IPS-NIHi11 (cell line): ENCODE measurements at regions not wholly inside any gene's neighbourhood (a gene's known extent, or its start where the extent isn't known, plus 50 kb on each side); places are given as distances from the start of the nearest gene placed in this dataset.
"Not testable (repeated sequence)": the region's sequence is repeated elsewhere in the genome, so short reads cannot be mapped to it uniquely, and the experiment has no call there.

Experiments used
- DNase-seq: peaks from one replicate; pipeline ENCODE4 v3.0.0; 2012; ENCODE audit warnings: mixed read lengths, low spot score

GRCh38 chr3:74830845-74831244, 216.4 kb upstream of the CNTN3 start:
- DNase-seq: not testable (repeated sequence)

DNA sequence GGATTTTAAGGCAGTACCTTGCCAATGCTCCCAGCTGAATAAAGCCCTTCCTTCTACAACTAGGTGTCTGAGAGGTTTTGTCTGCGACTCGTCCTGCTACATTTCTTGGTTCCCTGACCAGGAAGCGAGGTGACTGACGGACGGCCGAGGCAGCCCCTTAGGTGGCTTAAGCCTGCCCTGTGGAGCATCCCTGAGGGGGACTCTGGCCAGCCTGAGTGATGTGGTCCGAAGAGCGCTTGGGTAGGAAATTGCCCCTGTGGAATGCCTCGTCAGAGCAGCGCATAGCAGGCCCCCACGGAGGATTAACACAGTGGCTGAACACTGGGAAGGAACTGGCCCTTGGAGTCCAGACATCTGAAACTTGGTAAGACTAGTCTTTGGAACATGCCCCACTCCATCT, 210.9 kb upstream of the CNTN3 start:
- not testable (repeated sequence) for DNase-seq

GRCh38 chr3:74824366-74824765, 209.9 kb upstream of the CNTN3 start:
- no peak for DNase-seq

- no peak for DNase-seq
Measured at GRCh38 chr3:74814181-74814580, 199.7 kb upstream of the CNTN3 start.

DNA sequence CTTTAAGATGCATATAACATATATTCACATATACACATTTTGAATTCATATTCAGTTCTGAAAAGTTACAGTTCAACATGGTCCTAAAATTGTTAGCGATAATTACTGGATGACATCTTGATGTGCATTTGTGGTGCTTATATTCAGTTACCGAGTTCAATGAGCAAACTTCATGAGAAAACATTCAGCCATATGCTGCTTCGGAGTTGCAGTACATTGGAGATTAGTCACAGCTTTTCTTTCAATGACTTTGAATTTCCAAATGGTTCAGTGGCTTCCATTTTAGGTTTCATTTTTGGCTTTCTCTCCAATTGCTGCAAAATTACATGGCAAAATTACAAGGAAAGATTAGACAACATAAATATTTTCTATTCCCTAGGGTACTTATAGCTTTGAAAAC, 198.3 kb upstream of the CNTN3 start:
- no peak for DNase-seq

DNA sequence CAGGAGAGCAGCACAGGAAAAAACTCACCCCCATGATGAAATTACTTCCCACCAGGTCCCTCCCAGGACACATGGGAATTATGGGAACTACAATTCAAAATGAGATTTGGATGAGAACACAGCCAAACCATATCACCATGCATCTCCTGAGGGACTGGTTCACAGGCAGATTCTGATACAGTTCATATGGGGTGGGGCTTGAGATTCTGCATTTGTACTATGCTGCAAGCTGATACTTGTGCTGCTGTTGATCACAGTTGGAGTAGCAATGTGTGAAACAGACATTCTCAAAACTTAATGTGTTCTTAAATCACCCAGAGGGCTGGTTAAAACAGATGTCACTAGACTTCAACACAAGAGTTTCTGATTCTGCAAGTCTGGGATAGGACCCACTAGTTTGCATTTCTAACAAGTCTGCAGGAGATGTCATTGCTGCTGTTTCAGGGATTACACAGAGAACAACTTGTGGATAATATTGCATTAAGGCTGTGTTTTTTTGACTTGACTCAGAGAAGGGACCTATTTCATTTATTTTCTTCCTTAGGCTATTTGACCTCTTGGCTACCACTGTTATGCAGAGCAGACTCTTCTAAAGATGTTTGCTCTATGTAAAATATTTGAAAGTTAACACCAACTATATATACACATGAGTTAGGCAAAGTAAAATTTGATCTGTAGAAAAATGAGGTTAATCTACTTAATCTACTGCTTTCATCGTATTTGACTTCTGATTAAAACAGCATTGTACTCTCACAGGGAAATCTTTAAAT, 194.2 kb upstream of the CNTN3 start:
- DNase-seq: no peak

DNA sequence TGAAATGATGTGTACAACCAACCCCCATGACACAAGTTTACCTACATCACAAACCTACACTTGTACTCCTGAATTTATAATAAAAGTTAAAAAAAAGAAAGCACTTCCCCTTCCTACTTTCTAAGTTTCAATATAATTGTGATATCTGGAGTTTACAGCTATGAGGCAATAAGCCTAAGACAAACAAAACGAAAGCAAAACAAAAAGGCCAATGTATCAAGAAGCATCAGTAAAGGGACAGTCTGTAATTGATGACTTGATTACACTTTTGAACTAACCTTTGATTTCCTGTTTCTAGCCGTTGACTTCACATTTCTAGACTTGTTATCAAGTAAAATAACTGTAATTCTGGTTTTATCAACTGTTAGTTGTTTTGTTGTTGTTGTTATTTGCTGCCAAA, 187.5 kb upstream of the CNTN3 start:
- DNase-seq: no peak

- DNase-seq: no peak
Measured at GRCh38 chr3:74789111-74789510, 174.7 kb upstream of the CNTN3 start.

GRCh38 chr3:74787011-74787410, 172.6 kb upstream of the CNTN3 start:
- DNase-seq: peak; percentile 33

DNA sequence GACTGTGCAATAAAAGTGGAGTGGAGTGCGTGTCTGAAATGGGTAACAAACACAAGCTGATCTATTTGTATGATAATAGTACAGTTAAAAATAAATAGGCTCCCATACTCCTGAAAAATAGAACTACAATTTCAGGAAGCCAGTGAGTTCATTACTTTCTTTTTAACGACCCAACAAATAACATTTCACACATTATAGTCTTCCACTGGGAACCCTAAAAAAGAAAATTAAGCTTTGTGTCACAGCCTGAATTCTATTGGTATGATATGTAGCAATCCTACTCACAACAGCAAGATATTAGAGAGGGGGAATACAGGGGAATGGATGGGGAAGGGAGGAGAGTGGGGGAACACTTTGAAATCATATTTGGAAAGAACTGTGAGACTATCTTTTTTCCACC, 156.9 kb upstream of the CNTN3 start:
- no peak for DNase-seq

GRCh38 chr3:74768010-74768409, 153.6 kb upstream of the CNTN3 start:
- no peak for DNase-seq

- no peak for DNase-seq
Measured at GRCh38 chr3:74766405-74766804, 151.9 kb upstream of the CNTN3 start.

- DNase-seq: no peak
Measured at GRCh38 chr3:74763830-74764229, 149.4 kb upstream of the CNTN3 start.

GRCh38 chr3:74756674-74757073, 142.2 kb upstream of the CNTN3 start:
- DNase-seq: no peak

DNA sequence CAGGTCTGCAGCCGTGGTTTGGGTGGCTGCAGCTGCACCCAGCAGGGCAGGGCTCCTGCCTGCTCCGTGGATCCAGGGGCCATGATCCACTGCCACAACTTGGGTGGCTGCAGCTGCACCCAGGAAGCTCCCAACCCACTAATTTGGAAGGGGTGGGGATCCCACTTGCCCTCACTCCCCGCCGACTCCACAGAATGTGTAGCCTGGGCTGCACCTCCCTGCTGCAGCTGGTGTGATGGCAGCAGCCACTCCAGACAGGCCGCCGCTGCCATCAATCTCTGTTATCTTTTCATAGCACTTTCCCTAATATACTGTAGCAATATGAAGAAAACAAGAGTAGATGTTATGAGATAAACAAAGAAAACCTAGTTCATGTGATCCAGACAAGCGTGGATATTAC, 137.8 kb upstream of the CNTN3 start:
- DNase-seq: no peak

DNA sequence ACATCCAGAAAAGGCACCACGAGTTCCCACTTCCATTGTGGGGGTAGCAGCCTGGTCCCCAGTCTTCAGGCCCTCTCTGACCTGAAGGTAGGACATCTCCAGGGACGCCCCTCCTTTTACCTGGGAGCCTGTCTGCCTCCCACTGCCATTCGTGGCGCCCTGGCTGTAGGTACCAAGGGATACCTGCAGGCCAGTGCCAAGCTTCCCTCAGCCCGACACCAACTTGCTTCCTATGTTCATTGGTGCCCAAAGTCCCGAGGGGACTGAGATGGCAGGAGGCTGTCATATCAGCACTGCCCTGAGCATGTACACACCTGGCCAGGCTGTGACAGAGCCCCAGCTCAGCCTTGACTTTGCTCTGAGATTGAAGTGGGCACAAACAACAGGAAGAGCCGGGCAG, 137.3 kb upstream of the CNTN3 start:
- no peak for DNase-seq

- DNase-seq: no peak
Measured at GRCh38 chr3:74750901-74751300, 136.4 kb upstream of the CNTN3 start.

DNA sequence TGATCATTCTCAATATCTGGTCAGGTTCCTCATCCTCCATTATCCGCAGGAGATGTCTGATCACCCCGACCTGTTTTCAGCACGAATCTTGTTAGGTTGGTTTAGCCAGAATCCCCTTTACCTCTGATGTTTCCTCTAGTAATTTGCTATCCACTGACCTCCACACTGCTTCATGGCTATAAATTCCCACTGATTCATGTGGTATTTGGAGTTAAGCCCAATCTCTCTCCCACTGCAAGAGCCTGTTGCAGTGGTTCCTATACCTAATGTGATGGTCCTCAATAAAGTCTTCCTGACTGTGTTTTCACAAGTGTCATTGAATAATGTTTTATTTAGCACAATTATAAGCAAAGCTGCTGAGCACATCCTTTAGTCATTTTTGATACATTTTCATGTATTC, 124.8 kb upstream of the CNTN3 start:
- no peak for DNase-seq

DNA sequence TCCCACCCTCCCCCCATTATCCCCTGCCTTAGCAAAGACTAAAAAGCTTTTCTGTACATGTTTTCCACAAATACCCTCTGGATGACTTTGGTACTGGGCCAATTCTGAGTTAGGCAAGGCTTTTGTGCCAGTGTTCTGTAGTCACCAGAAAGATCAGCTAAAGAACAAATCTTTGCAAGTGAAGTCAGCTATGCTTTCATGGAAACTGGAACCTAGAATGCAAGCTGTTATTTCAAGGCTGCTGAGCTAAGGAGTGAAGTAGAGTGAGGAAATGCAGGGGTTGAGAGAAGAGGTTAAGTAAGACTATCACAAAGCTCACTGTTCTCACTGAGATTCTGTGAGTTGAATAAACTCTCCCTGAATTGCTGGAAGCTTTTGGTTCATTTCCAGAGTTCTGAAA, 107.8 kb upstream of the CNTN3 start:
- DNase-seq: no peak

- DNase-seq: no peak
Measured at GRCh38 chr3:74713977-74714376, 99.5 kb upstream of the CNTN3 start.

- DNase-seq: no peak
Measured at GRCh38 chr3:74711913-74712512, 97.6 kb upstream of the CNTN3 start.

DNA sequence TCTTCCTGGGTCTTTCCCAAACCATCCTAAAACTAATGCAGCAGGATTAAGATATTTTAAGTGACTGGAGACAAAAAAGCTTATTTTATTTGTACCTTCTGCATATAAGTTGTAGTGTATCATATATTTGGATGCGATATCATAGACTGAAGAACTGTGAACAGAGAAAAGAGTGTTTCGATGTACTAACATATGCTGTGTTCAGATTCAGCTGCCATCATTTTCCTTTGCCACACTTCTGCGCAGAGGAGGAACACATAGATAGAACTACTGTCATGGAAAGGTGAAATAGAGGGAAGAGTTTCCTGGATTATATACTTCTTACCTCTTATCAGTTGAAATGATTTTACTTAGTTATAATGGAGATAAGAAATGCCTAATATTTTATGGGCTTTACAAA, 95.5 kb upstream of the CNTN3 start:
- DNase-seq: no peak

GRCh38 chr3:74693696-74694393, 79.4 kb upstream of the CNTN3 start:
- no peak for DNase-seq
